BLaER1 (cell line): ENCODE measurements at regions not wholly inside any gene's neighbourhood (a gene's known extent, or its start where the extent isn't known, plus 50 kb on each side); places are given as distances from the start of the nearest gene placed in this dataset.

ENCODE experiments used
- H3K27ac ChIP-seq: shearing (Covaris generic); formaldehyde crosslinking; 2 replicates; pipeline ENCODE4 v1.8.1; 2022
- H3K27me3 ChIP-seq: shearing (Covaris generic); formaldehyde crosslinking; 2 replicates; pipeline ENCODE4 v1.8.1; 2022
- H3K36me3 ChIP-seq: shearing (Covaris generic); formaldehyde crosslinking; 2 replicates; pipeline ENCODE4 v1.8.1; 2022
- H3K4me1 ChIP-seq: shearing (Covaris generic); formaldehyde crosslinking; 2 replicates; pipeline ENCODE4 v1.8.1; 2022
- H3K4me2 ChIP-seq: shearing (Covaris generic); formaldehyde crosslinking; 2 replicates; pipeline ENCODE4 v1.8.1; 2022
- H3K4me3 ChIP-seq: shearing (Covaris generic); formaldehyde crosslinking; 2 replicates; pipeline ENCODE4 v1.8.1; 2022
- H3K9ac ChIP-seq: shearing (Covaris generic); formaldehyde crosslinking; 2 replicates; pipeline ENCODE4 v1.8.1; 2022
- H3K9me3 ChIP-seq: shearing (Covaris generic); formaldehyde crosslinking; 2 replicates; pipeline ENCODE4 v1.8.1; 2022
- H4K20me1 ChIP-seq: shearing (Covaris generic); formaldehyde crosslinking; 2 replicates; pipeline ENCODE4 v1.8.1; 2022
- Cebpa-rat ChIP-seq: shearing (Covaris generic); IDR thresholded peaks from 2 replicates; pipeline ENCODE4 v1.8.1; 2022

DNA sequence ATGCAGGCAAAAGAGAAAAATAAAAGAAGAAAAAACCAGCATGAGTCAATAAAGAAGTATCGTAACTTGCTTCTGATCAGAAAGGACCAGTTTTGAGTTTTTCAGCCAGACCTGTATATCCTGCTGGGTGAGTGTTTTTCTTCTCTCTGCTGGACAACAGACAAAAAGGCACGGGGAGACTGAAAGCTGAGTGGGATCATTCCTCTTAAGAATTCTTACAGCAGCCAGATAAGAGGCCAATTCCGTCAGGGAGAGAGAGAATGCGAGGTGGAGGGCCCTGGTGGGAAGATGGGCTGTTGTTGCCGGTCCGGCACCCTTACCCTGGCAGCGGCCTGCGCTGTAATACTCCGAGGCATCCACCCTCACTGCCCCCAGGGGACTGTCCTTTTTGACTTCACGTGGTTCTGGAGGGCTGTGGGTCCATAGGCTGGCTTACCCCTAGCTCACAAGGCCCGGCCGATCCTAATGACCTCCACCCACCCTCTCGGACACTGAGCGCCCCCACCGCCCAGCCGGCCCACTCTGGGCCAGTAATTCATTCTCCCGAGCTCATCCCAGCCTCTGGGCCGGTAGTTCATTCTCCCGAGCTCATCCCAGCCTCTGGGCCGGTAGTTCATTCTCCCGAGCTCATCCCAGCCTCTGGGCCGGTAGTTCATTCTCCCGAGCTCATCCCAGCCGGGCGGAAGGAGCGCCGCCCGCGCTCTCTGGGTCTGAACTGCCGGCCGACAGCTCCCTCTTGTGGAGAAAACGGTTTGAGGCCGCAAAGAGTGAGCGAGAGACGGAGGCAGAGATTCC lies 118.3 kb upstream of the SIRPA start:
- Histone ChIP-seq H4K20me1 (no peaks in the 10 kb centered on the region), H3K9ac (peak overlapping the region; percentile 77), H3K9me3 (no peaks in the 10 kb centered on the region), H3K4me1 (peaks cover 9% of the 10 kb centered on the region), H3K4me2 (peak overlapping the region; percentile 85), H3K27me3 (no peaks in the 10 kb centered on the region), H3K36me3 (no peaks in the 10 kb centered on the region), H3K4me3 (peak overlapping the region; percentile 76), H3K27ac (peak overlapping the region; percentile 37)
- TF ChIP-seq Cebpa-rat, result no peak

DNA sequence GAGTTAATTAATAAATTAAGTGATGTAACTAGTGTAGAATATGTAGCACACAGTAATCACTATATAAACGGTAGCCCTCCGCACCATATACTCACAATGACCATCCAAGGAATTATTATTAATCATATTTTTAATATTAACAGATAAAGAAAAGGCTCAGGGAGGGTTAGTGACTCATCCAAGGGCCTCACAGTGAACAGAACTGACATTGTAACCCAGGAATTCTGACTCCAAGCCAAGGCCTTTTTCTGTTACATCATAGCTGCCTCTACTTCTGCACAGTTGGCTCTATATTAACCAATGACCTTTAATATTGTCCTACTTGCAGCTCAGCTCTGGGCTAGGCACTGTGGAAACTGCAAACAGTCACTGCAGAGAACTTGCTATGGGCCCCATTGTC lies 117.5 kb upstream of the SIRPG start:
- H3K4me2 ChIP-seq, result no peak overlapping the region
- no peaks in the 10 kb centered on the region for H3K9me3 ChIP-seq
- H3K4me3 ChIP-seq, result no peak overlapping the region
- no peak overlapping the region for H3K27ac ChIP-seq
- no peak for TF ChIP-seq Cebpa-rat
- peaks cover 9% of the 10 kb centered on the region for H3K4me1 ChIP-seq
- no peaks in the 10 kb centered on the region for H4K20me1 ChIP-seq
- H3K36me3 ChIP-seq, result no peaks in the 10 kb centered on the region
- H3K9ac ChIP-seq, result no peak overlapping the region
- H3K27me3 ChIP-seq, result no peaks in the 10 kb centered on the region

DNA sequence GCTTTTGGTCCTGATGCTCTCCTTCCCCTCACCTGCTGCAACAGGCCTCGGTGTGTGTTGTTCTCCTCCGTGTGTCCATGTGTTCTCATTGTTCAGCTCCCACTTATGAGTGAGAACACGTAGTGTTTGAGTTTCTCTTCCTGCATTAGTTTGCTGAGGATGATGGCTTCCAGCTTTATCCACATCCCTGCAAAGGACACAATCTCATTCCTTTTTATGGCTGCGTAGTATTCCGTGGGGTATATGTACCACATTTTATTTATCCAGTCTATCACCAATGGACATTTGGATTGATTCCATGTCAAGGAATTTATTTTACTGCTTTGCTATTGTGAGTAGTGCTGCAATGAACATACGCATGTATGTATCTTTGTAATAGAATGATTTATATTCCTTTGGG lies 116.9 kb upstream of the SIRPG start:
- Histone ChIP-seq H3K9me3 (no peaks in the 10 kb centered on the region), H4K20me1 (no peaks in the 10 kb centered on the region), H3K4me2 (no peak overlapping the region), H3K36me3 (no peaks in the 10 kb centered on the region), H3K27ac (no peak overlapping the region), H3K4me3 (no peak overlapping the region), H3K4me1 (peaks cover 9% of the 10 kb centered on the region), H3K9ac (no peak overlapping the region), H3K27me3 (no peaks in the 10 kb centered on the region)
- no peak for TF ChIP-seq Cebpa-rat

DNA sequence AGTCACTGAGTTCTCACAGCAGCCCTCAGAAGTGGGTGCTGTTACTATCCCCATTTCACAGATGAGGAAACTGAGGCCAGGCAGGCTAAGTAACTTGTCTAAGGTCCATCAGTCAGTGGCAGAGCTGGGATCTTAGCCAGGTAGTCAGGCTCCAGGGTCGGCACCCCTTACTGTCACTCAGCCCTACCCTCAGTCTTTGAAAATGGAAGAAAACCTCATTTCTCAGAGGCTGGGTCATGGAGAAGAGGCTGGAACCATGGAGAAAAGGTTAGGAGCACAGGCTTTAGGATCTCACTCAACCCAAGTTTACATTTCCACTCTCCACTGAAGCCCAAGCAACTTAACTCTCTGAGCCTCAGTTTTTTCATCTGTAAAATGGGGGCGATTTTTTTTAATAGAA lies 116.2 kb upstream of the SIRPG start:
- H3K4me3 ChIP-seq, result no peak overlapping the region
- no peaks in the 10 kb centered on the region for H3K27me3 ChIP-seq
- peaks cover 9% of the 10 kb centered on the region for H3K4me1 ChIP-seq
- TF ChIP-seq Cebpa-rat, result no peak
- no peak overlapping the region for H3K9ac ChIP-seq
- H3K4me2 ChIP-seq, result no peak overlapping the region
- H4K20me1 ChIP-seq, result no peaks in the 10 kb centered on the region
- H3K36me3 ChIP-seq, result no peaks in the 10 kb centered on the region
- H3K27ac ChIP-seq, result no peak overlapping the region
- H3K9me3 ChIP-seq, result no peaks in the 10 kb centered on the region

DNA sequence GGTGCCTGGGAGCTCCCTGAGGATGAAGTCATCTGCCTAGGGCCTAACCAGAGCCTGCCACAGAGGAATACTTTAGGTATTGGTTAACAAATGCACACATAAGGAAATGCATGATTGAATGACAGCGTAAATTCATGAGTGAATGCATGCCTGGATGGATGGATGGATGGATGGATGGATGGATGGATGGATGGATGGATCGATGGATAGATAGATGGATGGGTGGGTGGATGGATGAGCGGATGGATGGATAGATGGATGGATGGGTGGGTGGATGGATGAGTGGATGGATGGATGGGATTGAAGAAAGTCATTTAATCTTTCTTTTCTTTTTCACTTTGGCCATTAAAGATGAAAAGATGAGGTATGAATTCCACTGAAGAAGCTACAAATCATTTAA lies 111.9 kb upstream of the SIRPG start:
- Histone ChIP-seq H4K20me1 (no peaks in the 10 kb centered on the region), H3K4me1 (no peaks in the 10 kb centered on the region), H3K9ac (no peak overlapping the region), H3K9me3 (no peaks in the 10 kb centered on the region), H3K27ac (no peak overlapping the region), H3K4me3 (no peak overlapping the region), H3K4me2 (no peak overlapping the region), H3K27me3 (no peaks in the 10 kb centered on the region), H3K36me3 (no peaks in the 10 kb centered on the region)
- no peak for TF ChIP-seq Cebpa-rat

DNA sequence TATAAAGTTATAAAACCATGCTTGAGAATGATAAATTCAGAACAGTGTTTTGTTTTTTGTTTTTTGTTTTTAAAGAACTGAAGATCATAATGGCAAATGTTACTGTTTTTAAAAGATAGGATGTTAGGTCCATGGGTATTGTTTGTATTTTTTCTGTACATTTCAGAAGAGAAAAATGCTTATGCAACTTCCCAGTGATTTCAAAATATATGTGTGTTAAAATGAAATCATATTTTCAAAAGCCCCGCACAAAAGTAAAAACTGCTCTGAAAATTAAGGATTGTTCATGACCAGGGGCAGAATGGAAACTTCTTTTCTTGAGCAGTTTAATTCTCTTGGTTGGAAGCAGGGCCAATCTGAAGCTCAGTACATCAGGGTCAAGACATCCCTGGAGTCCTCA lies 109.2 kb upstream of the SIRPG start:
- Histone ChIP-seq H3K36me3 (no peaks in the 10 kb centered on the region), H3K4me3 (no peak overlapping the region), H3K4me1 (no peaks in the 10 kb centered on the region), H3K27ac (no peak overlapping the region), H3K9ac (no peak overlapping the region), H3K27me3 (no peaks in the 10 kb centered on the region), H3K4me2 (no peak overlapping the region), H3K9me3 (no peaks in the 10 kb centered on the region), H4K20me1 (no peaks in the 10 kb centered on the region)
- no peak for TF ChIP-seq Cebpa-rat

DNA sequence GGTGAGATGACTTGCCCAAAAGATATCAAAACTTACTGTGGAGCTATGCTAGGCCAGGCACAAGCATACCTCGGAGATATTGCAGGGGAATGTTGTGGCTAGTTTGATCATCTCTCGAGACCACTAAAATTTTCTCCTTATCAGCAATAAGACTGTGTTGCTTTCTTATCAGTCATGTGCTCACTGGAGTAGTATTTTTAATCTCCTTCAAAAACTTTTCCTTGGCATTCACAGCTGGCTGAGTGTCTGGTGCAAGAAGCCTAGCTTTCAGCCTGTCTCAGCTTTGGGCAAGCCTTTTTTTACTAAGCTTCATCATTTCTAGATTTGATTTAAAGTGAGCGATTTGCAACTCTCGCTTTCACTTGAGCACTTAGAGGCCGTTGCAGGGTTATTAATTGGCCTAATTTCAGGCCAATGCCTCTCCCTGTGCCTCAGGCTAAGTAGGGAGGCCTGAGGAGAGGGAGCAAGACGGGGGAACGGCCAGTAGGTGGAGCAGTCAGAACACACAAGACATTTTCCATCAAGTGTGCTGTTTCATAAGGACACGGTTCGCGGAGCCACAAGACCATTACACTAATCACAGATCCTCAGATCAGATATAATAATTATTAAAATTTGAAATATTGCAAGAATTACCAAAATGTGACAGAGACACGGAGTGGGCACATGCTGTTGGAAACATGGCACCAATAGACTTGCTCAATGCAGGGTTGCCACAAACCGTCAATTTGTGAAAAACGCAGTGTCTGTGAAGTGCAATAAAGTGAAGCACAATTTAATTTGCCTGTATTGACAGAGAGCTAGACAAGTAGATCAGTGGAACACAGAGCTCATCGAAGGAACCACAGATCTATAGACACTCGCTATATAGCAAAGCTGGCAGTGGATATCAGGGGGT lies 106.8 kb upstream of the SIRPG start:
- H3K4me1 ChIP-seq, result no peaks in the 10 kb centered on the region
- no peaks in the 10 kb centered on the region for H4K20me1 ChIP-seq
- TF ChIP-seq Cebpa-rat, result no peak
- H3K27ac ChIP-seq, result no peak overlapping the region
- H3K9me3 ChIP-seq, result no peaks in the 10 kb centered on the region
- no peaks in the 10 kb centered on the region for H3K36me3 ChIP-seq
- H3K4me3 ChIP-seq, result no peak overlapping the region
- H3K9ac ChIP-seq, result no peak overlapping the region
- H3K4me2 ChIP-seq, result no peak overlapping the region
- no peaks in the 10 kb centered on the region for H3K27me3 ChIP-seq

DNA sequence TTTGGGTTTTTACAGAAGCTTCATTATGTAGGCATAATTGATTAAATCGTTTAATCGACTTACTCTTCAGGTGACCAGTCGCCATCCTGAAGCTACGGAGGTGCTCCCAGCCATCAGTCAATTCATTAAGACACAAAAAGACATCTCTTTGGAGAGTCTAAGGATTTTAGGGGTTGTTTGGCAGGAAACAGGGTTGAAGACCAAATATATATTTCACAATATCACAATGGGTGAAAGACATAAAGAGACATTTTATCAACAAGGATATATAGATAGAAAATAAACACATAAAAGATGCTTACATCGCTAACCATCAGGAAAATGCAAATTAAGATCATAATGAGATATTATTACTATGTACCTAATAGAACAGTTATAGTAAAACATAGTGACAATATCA lies 104.0 kb upstream of the SIRPG start:
- no peaks in the 10 kb centered on the region for H3K4me1 ChIP-seq
- TF ChIP-seq Cebpa-rat, result no peak
- H3K4me3 ChIP-seq, result no peak overlapping the region
- no peaks in the 10 kb centered on the region for H3K36me3 ChIP-seq
- no peaks in the 10 kb centered on the region for H3K27me3 ChIP-seq
- no peak overlapping the region for H3K27ac ChIP-seq
- no peaks in the 10 kb centered on the region for H4K20me1 ChIP-seq
- H3K9me3 ChIP-seq, result no peaks in the 10 kb centered on the region
- H3K9ac ChIP-seq, result no peak overlapping the region
- H3K4me2 ChIP-seq, result no peak overlapping the region

DNA sequence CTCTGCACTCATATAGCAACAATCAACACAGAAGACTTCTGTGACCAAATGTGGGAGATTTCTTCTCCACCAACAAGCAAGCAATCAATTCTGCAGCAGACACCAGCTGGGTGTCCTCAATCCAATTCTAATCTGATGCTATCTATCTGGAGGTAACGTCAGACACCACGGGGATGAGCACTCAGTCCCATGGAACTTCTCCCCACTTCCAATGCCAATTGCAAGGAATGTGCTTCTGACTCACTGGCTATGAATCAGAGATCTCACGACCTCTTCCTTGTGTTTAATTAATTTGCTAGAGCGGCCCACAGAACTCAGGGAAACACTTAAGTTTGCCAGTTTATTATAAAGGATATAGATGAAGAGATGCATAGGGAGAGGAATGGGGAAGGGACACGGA lies 103.5 kb upstream of the SIRPG start:
- H3K4me3 ChIP-seq, result no peak overlapping the region
- H3K4me2 ChIP-seq, result no peak overlapping the region
- no peak overlapping the region for H3K27ac ChIP-seq

DNA sequence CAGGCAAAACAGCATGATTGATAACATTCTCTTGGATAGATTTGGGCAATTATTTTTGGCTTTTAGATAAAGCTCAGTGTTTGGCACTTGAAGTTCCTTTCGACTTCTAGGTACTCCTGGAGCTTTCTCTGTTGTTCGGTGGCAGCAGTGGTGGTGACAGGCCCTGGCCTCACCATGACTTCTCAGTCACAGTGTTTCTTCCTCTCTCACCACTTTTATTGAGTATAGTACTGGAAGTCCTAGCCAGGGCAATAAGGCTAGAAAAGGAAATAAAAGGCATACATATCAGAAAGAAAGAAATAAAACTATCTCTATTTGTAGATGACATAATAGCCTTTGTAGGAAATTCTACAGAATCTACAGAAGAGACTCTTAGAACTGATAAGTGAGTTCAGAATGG lies 101.2 kb upstream of the SIRPG start:
- Histone ChIP-seq H3K4me1 (peaks cover 11% of the 10 kb centered on the region), H3K9me3 (no peaks in the 10 kb centered on the region), H3K27ac (no peak overlapping the region), H3K27me3 (no peaks in the 10 kb centered on the region), H3K36me3 (no peaks in the 10 kb centered on the region), H4K20me1 (no peaks in the 10 kb centered on the region), H3K9ac (no peak overlapping the region), H3K4me3 (no peak overlapping the region), H3K4me2 (no peak overlapping the region)
- TF ChIP-seq Cebpa-rat, result no peak

More for the DNA sequence above, 103.5 kb upstream of the SIRPG start:
- H3K36me3 ChIP-seq, result no peaks in the 10 kb centered on the region
- H3K9me3 ChIP-seq, result no peaks in the 10 kb centered on the region
- no peaks in the 10 kb centered on the region for H4K20me1 ChIP-seq
- no peak for TF ChIP-seq Cebpa-rat
- no peak overlapping the region for H3K9ac ChIP-seq
- no peaks in the 10 kb centered on the region for H3K4me1 ChIP-seq
- H3K27me3 ChIP-seq, result no peaks in the 10 kb centered on the region
